ENCODE measurements at regions not wholly inside any gene's neighbourhood (a gene's known extent, or its start where the extent isn't known, plus 50 kb on each side); places are given as distances from the start of the nearest gene placed in this dataset.

DNA sequence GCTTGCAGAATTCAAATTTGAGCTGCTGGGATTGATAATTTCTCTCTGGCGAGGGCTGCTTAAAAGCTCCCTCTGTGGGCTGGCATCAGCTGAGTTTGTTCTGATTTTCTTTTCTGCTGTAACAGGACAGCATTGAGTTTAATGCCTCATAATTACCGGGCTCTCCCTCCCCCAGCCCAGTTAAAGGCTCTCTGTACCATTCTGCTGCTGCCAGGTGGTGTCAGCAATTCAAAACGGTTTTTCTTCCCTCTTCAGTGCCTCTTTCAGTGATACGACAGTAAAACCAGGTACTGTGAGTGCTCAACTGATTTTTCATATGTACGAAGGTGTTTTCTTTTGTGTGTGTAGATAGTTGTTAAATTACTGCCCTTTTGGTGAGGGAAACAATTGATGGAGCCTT is 509.3 kb upstream of the CTNND2 start (continued):
- TF ChIP-seq ZC3H10 (CRISPR knock-in tag; IDR thresholded peaks at IDR 0.05) (no peak), ZFP3 (CRISPR knock-in tag; IDR thresholded peaks at IDR 0.05) (no peak), GLIS3 (CRISPR knock-in tag; IDR thresholded peaks at IDR 0.05) (no peak)
- TF ChIP-seq, protein P1, sequence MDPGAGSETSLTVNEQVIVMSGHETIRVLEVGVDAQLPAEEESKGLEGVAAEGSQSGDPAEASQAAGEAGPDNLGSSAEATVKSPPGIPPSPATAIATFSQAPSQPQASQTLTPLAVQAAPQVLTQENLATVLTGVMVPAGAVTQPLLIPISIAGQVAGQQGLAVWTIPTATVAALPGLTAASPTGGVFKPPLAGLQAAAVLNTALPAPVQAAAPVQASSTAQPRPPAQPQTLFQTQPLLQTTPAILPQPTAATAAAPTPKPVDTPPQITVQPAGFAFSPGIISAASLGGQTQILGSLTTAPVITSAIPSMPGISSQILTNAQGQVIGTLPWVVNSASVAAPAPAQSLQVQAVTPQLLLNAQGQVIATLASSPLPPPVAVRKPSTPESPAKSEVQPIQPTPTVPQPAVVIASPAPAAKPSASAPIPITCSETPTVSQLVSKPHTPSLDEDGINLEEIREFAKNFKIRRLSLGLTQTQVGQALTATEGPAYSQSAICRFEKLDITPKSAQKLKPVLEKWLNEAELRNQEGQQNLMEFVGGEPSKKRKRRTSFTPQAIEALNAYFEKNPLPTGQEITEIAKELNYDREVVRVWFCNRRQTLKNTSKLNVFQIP (CRISPR knock-in tag; IDR thresholded peaks at IDR 0.05; ENCODE audit: borderline replicate concordance, low read depth) = no peak

DNA sequence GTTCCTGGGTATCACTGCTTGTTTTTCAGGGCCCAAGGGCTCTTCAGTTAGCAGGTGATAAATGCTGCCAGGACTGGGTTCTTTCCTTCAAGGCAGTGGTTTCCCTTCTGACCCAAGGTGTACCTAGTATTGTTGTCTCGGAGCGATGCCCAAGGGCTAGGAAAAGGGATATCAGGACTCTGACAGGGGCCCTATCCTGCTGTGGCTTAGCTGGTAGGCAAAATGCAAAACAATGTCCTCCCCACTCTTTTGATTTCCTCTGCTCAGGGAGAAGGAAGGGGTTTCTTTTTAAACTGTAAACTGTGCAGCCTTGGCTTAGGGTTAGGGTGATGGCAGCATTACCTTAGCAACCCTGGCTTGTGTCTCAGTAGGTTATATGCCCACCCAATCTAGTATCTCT is 508.8 kb upstream of the CTNND2 start:
- ATAC-seq = no peak
- TF ChIP-seq, protein P2, sequence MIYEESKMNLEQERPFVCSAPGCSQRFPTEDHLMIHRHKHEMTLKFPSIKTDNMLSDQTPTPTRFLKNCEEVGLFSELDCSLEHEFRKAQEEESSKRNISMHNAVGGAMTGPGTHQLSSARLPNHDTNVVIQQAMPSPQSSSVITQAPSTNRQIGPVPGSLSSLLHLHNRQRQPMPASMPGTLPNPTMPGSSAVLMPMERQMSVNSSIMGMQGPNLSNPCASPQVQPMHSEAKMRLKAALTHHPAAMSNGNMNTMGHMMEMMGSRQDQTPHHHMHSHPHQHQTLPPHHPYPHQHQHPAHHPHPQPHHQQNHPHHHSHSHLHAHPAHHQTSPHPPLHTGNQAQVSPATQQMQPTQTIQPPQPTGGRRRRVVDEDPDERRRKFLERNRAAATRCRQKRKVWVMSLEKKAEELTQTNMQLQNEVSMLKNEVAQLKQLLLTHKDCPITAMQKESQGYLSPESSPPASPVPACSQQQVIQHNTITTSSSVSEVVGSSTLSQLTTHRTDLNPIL (CRISPR knock-in tag; IDR thresholded peaks at IDR 0.05; ENCODE audit: low read depth) = no peak
- TF ChIP-seq, protein P3, sequence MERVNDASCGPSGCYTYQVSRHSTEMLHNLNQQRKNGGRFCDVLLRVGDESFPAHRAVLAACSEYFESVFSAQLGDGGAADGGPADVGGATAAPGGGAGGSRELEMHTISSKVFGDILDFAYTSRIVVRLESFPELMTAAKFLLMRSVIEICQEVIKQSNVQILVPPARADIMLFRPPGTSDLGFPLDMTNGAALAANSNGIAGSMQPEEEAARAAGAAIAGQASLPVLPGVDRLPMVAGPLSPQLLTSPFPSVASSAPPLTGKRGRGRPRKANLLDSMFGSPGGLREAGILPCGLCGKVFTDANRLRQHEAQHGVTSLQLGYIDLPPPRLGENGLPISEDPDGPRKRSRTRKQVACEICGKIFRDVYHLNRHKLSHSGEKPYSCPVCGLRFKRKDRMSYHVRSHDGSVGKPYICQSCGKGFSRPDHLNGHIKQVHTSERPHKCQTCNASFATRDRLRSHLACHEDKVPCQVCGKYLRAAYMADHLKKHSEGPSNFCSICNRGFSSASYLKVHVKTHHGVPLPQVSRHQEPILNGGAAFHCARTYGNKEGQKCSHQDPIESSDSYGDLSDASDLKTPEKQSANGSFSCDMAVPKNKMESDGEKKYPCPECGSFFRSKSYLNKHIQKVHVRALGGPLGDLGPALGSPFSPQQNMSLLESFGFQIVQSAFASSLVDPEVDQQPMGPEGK (CRISPR knock-in tag; IDR thresholded peaks at IDR 0.05; ENCODE audit: borderline replicate concordance) = no peak
- TF ChIP-seq ARNTL (CRISPR knock-in tag; IDR thresholded peaks at IDR 0.05; ENCODE audit: borderline replicate concordance, low read depth) = no peak
- no peak for TF ChIP-seq RARB (CRISPR knock-in tag; IDR thresholded peaks at IDR 0.05)
- no peak for TF ChIP-seq ZNF565 (CRISPR knock-in tag; conservative IDR thresholded peaks at IDR 0.05; ENCODE audit: low read depth)
- TF ChIP-seq ISL1 (CRISPR knock-in tag; IDR thresholded peaks at IDR 0.05) = no peak
- no peak for TF ChIP-seq SNAI2 (CRISPR knock-in tag; IDR thresholded peaks at IDR 0.05)
- no peak for TF ChIP-seq GLIS3 (CRISPR knock-in tag; IDR thresholded peaks at IDR 0.05)
- TF ChIP-seq OSR1 (CRISPR knock-in tag; IDR thresholded peaks at IDR 0.05) = no peak
- TF ChIP-seq, protein P4, sequence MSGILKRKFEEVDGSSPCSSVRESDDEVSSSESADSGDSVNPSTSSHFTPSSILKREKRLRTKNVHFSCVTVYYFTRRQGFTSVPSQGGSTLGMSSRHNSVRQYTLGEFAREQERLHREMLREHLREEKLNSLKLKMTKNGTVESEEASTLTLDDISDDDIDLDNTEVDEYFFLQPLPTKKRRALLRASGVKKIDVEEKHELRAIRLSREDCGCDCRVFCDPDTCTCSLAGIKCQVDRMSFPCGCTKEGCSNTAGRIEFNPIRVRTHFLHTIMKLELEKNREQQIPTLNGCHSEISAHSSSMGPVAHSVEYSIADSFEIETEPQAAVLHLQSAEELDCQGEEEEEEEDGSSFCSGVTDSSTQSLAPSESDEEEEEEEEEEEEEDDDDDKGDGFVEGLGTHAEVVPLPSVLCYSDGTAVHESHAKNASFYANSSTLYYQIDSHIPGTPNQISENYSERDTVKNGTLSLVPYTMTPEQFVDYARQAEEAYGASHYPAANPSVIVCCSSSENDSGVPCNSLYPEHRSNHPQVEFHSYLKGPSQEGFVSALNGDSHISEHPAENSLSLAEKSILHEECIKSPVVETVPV (CRISPR knock-in tag; IDR thresholded peaks at IDR 0.05) = no peak

DNA sequence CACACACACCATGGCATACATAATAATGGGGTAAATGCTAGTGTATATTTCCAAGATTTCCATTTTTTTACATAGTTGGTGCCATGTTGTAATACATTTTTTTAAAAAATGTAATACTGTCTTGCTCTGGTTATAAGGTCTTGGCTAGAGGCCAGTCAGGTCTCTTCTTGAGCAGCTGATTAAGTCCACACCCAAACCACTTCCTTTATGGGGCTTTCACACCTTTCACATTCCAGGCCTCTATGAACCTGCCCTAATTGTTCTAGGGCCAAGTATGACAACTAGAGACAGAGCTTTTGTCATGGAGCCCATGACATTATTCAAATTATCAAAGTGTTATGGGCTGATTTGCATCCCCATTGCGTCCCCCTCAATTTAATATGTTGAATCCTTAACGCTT is 495.6 kb upstream of the CTNND2 start:
- no peak for ATAC-seq
- TF ChIP-seq, protein P1 (CRISPR knock-in tag; IDR thresholded peaks at IDR 0.05; ENCODE audit: borderline replicate concordance, low read depth) = no peak
- TF ChIP-seq ZC3H10 (CRISPR knock-in tag; IDR thresholded peaks at IDR 0.05) = no peak
- no peak for TF ChIP-seq ARNTL (CRISPR knock-in tag; IDR thresholded peaks at IDR 0.05; ENCODE audit: borderline replicate concordance, low read depth)
- TF ChIP-seq, protein P5, sequence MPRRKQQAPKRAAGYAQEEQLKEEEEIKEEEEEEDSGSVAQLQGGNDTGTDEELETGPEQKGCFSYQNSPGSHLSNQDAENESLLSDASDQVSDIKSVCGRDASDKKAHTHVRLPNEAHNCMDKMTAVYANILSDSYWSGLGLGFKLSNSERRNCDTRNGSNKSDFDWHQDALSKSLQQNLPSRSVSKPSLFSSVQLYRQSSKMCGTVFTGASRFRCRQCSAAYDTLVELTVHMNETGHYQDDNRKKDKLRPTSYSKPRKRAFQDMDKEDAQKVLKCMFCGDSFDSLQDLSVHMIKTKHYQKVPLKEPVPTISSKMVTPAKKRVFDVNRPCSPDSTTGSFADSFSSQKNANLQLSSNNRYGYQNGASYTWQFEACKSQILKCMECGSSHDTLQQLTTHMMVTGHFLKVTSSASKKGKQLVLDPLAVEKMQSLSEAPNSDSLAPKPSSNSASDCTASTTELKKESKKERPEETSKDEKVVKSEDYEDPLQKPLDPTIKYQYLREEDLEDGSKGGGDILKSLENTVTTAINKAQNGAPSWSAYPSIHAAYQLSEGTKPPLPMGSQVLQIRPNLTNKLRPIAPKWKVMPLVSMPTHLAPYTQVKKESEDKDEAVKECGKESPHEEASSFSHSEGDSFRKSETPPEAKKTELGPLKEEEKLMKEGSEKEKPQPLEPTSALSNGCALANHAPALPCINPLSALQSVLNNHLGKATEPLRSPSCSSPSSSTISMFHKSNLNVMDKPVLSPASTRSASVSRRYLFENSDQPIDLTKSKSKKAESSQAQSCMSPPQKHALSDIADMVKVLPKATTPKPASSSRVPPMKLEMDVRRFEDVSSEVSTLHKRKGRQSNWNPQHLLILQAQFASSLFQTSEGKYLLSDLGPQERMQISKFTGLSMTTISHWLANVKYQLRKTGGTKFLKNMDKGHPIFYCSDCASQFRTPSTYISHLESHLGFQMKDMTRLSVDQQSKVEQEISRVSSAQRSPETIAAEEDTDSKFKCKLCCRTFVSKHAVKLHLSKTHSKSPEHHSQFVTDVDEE (CRISPR knock-in tag; IDR thresholded peaks at IDR 0.05) = no peak
- no peak for TF ChIP-seq ZNF8 (CRISPR knock-in tag; IDR thresholded peaks at IDR 0.05)

DNA sequence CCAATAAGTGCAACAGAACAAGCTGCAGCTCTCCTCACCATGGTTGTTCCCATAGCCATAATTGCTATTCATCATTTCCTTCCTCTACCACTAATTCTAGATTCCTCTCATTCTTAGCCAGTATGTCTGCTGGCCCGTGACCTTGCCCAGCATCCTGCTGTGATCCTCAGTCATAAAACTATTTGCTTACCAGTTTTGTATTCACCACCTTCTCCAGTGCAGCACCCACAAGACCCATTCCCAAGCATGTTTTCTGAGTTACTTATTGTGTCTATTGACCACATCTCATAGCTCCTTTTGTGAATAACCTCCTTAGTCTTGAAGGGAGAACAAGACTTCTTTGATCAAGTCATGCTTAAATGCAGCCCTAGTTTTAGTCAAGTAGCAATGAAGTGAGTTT is 488.0 kb upstream of the CTNND2 start:
- no peak for ATAC-seq
- TF ChIP-seq TOX (CRISPR knock-in tag; IDR thresholded peaks at IDR 0.05; ENCODE audit: borderline replicate concordance) (no peak), ISL1 (CRISPR knock-in tag; IDR thresholded peaks at IDR 0.05) (no peak), GLIS3 (CRISPR knock-in tag; IDR thresholded peaks at IDR 0.05) (no peak), ZFP30 (CRISPR knock-in tag; IDR thresholded peaks at IDR 0.05) (no peak), ZNF8 (CRISPR knock-in tag; IDR thresholded peaks at IDR 0.05) (no peak), ARNTL (CRISPR knock-in tag; IDR thresholded peaks at IDR 0.05; ENCODE audit: borderline replicate concordance, low read depth) (no peak), PPARA (CRISPR knock-in tag; IDR thresholded peaks at IDR 0.05; ENCODE audit: borderline replicate concordance) (no peak), ZFP3 (CRISPR knock-in tag; IDR thresholded peaks at IDR 0.05) (no peak), ZNF70 (CRISPR knock-in tag; IDR thresholded peaks at IDR 0.05) (no peak), OSR1 (CRISPR knock-in tag; IDR thresholded peaks at IDR 0.05) (no peak)
- TF ChIP-seq, protein P2 (CRISPR knock-in tag; IDR thresholded peaks at IDR 0.05; ENCODE audit: low read depth) = no peak
- TF ChIP-seq, protein P4 (CRISPR knock-in tag; IDR thresholded peaks at IDR 0.05) = no peak
- TF ChIP-seq, protein P1 (CRISPR knock-in tag; IDR thresholded peaks at IDR 0.05; ENCODE audit: borderline replicate concordance, low read depth) = no peak

Data from SK-N-SH treated with all-trans-retinoic acid at 6 μM for 48 hours (cell line).